GM18868 (cell line): ENCODE measurements at regions not wholly inside any gene's neighbourhood (a gene's known extent, or its start where the extent isn't known, plus 50 kb on each side); places are given as distances from the start of the nearest gene placed in this dataset.

Experiments
- ATAC-seq: cut with Tn5 transposase; IDR thresholded peaks from one replicate; pipeline ENCODE4 v1.9.1; 2021; ENCODE audit warnings: mild to moderate bottlenecking, moderate library complexity; ENCODE audit not compliant: unreplicated experiment

GRCh38 chrY:14139521-14139920 lies 83.5 kb downstream of the VCY1B start:
- ATAC-seq, result no peak

- ATAC-seq, result no peak
Observed at GRCh38 chrY:14145614-14146013, 89.6 kb downstream of the VCY1B start.

- no peak for ATAC-seq
Observed at GRCh38 chrY:14182776-14183175, 126.7 kb downstream of the VCY1B start.

DNA sequence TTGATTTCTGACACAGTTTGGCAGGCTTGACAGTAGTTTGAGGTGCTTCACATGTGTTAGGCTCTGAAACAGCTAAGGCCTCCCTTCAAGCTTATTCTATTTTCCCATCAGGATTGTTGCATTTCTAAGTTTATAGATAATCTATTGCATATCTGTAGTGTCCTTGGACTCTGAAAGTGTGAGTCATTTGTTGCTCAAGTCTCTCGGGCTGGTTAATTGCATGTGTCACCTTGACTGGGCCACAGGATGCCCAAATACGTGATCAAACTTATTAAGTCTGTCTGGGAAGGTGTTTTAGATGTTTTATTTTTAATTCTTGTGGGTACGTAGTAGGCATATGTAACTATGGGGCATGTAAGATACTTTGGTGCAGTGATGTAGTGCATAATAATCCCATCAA lies 166.0 kb downstream of the VCY1B start:
- ATAC-seq, result no peak

- no peak for ATAC-seq
Observed at GRCh38 chrY:14231703-14232102, 175.7 kb downstream of the VCY1B start.

DNA sequence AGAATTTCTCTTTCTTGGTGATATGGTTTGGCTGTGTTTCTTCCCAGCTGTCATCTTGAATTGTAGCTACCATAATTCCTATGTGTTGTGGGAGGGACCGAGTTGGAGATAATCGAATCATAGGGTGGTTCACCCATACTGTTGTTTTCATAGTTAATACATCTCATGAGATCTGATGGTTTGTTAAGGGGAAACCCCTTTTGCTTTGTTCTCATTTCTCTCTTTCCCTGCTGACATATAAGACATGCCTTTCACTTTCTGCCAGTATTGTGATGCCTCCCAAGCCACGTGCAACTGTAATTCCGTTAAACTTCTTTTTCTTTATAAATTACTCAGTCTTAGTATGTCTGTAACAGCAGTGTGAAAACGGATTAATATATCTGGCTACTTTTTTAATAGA lies 179.0 kb downstream of the VCY1B start:
- ATAC-seq, result peak; percentile 67

DNA sequence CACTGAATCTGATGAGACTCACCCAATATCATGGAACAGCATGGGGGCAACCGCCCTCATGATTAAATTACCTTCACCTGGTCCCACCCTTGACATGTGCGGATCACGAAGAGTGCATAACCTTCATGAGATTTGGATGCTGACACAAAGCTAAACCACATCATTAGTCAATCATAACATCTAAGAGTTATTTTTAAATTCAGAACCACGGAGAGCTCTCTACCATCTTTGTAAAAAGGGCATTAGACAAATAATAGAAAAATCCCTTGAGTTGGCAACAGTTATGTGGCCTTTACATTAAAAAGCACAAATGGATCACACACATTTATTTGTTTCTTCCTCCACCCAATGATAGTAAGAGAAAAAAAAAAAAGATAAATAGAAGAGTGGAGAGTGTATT lies 182.2 kb downstream of the VCY1B start:
- ATAC-seq, result no peak

- ATAC-seq, result no peak
Observed at GRCh38 chrY:14246948-14247347, 190.9 kb downstream of the VCY1B start.

GRCh38 chrY:14248878-14249576 lies 193.0 kb downstream of the VCY1B start:
- ATAC-seq, result no peak

DNA sequence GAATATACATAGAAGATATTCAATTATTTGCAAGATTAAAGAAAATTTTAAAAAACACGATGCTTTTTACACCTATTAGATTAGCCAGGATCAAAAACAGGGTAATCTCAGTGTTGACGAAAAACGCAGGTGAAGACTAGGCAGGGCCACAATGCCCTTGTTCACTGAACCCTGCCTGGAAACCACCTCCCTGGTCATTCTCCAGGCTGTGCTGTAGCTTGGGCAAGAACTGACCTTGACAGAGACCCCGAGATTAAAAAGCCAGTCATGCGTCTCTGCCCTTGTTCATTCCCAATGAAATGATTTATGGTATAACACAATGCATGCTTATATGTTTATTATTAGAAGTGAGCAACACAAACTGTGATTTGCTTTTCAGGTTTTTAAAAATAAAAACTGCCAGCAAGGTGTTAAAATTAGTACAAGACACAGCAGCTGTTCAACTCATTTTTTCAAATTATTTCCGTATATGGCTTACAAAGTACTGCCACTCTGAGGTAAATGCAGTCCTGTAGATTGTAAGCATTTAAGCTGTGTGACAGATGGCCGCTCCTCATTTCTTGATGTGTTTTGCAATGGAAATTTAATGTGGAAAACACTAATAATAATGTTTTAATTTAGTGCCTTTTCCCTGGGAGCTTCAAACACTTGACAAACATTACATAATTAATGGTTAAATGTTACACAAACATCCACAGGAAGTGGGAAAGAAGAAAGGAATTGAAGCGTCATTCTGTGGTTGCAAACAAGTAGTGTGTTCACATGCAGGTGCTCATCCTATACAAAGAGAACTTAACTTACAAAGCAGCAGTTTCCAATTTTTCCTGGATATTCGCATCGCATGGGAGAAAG lies 200.2 kb downstream of the VCY1B start:
- peak; percentile 55 for ATAC-seq

DNA sequence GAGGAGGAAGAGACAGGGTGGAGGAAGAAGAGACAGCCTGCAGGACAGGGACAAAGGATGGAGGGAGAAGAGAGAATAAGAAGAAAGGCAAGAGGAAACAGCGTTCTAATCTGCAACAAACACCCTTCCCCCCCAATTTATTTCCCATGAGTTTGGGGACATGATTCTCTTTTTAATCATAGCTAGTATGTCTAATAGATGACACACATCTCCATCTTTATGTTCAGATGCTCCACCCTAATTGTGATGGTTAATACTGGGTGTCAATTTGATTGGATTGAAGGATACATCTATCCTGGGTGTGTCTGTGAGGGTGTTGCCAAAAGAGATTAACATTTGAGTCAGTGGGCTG lies 200.8 kb downstream of the VCY1B start:
- ATAC-seq, result no peak

GRCh38 chrY:14277029-14277428 lies 221.0 kb downstream of the VCY1B start:
- ATAC-seq, result no peak

- no peak for ATAC-seq
Observed at GRCh38 chrY:14290656-14291375, 233.5 kb upstream of the NLGN4Y start.

- no peak for ATAC-seq
Observed at GRCh38 chrY:14292382-14292781, 231.9 kb upstream of the NLGN4Y start.

DNA sequence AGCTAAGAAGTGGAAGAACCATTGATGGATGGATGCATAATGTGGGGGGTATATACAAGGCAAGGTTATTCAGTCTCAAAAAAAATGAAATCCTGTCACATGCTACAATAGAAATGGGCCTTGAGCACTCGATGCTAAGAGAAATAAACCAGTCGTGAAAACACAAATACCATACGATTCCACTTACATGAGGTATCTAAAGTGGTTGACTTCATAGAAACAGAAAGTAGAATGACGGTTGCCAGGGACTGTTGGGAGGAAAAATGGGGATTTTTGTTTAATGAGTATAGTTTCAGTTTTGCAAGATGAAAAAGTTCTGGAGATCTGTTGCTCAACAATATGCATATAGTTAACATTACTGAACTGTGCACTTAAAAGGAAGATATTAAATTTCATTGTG lies 223.6 kb upstream of the NLGN4Y start:
- ATAC-seq, result peak; percentile 85

GRCh38 chrY:14301552-14301951 lies 222.8 kb upstream of the NLGN4Y start:
- ATAC-seq, result no peak

DNA sequence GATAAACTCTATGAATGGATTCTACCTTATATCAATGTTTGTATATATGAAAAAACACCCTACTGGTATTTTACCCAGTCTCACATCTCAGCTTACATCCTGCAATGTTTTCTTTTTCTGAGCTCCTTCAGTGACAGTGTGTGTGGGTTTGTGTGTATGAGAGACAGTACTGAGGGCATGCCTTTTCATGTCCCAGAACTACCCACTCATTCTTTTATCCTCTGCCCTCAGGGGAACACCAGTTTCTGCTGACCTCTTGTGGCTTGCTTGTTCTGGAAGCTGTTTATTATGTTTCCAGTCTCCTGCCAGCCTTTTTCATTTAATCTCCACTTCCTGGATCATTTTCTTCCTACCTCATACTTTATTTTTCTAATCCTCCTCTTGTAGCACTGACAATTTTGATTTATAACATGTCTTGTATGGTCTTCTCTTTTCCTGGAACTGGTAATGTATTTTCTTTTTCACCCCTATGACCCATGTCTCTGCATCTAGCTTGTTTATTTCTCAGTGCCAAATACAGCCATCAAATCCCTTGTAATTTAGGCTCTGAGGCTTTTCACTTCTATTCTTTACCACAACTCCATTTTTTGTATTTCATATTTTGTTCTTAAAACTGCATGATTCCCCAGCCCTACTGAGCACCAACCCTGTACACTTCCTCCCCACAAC lies 195.5 kb upstream of the NLGN4Y start:
- peak; percentile 98 for ATAC-seq

GRCh38 chrY:14330362-14330761 lies 194.0 kb upstream of the NLGN4Y start:
- no peak for ATAC-seq

- ATAC-seq, result no peak
Observed at GRCh38 chrY:14339524-14339923, 184.8 kb upstream of the NLGN4Y start.

DNA sequence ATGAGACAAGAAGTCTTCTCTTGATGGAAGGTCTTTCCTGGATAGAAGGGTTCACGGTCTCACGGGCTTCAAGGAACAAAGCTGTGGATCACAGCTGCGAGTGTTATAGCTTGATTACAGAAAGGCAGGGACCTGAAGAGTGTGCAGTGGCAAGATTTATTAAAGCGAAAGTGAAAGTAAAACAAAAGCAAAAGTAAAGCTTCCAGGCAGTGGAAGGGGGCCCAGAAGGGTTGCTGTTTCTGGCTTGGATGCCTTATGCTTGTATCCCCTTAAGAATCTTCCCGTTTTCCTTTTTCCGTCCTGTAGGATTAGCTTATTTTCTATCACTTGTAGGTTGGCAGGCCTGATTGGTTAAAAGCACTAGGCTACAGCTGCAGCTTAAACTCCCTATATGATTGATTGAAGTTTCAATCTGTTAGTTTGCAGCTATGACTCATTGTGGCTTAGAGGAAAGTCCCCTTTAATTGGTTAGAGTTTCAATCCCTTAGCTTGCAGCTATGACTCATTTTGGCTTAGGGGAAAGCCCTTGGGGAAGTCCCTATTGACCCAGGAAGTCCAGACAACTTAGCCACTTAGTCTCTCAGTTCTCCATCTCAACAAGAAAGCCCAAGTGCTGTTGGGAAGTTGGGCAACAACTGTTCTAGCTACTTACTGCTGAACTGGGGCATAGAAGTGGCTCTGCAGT lies 183.7 kb upstream of the NLGN4Y start:
- ATAC-seq, result peak; percentile 69
